GM19023 (cell line): ENCODE measurements at regions not wholly inside any gene's neighbourhood (a gene's known extent, or its start where the extent isn't known, plus 50 kb on each side); places are given as distances from the start of the nearest gene placed in this dataset.
A peak's percentile ranks its signal among the peaks of the same experiment; 100 is the strongest.

Experiments
- ATAC-seq: cut with Tn5 transposase; IDR thresholded peaks from one replicate; pipeline ENCODE4 v1.9.1; 2021; ENCODE audit warnings: mild to moderate bottlenecking, moderate library complexity; ENCODE audit not compliant: unreplicated experiment

DNA sequence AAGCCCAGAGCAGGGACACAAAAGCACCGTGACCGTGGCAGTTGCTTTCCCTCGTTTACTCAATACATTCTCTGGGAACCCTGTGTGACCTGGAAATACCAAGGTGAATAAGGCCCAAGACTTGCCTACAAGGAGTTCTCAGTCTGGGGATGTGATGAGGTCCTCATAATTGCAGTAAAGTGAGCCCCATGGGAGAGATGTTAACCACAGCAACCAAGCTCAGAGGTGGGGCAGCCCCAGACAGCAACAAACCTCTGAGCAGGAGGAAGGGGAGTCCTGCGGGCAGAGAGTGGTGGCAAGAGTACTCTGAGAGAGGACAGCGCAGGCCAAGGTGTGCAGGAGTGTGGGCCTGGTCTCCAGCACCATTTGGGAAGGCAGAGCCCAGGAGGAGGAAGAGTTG is 91.6 kb downstream of the TTC32 start:
- no peak for ATAC-seq

GRCh38 chr2:19809206-19809605 is 92.6 kb downstream of the TTC32 start:
- no peak for ATAC-seq

DNA sequence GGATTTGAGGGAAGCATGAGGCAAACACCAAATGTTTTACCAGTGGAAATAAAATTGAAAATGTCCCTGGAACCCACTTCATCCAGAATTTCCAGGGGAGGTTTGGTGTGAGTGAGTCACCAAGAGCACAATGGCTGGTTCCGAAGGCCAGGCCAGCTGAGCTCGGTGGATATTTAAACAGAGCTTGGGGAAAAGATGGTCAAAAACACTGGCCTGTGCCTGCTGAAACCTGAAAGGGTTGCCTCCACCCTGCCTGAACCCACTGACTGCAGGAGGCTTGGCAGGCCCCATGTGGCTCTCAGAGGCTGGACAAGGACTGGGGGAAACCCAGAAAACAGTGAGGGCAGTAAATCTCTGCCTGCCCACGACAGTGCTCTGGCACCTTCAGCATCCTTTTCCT is 93.9 kb downstream of the TTC32 start:
- ATAC-seq: no peak

GRCh38 chr2:19807346-19807745 is 94.4 kb downstream of the TTC32 start:
- ATAC-seq: no peak

- ATAC-seq: no peak
Observed at GRCh38 chr2:19806591-19806990, 95.2 kb downstream of the TTC32 start.

DNA sequence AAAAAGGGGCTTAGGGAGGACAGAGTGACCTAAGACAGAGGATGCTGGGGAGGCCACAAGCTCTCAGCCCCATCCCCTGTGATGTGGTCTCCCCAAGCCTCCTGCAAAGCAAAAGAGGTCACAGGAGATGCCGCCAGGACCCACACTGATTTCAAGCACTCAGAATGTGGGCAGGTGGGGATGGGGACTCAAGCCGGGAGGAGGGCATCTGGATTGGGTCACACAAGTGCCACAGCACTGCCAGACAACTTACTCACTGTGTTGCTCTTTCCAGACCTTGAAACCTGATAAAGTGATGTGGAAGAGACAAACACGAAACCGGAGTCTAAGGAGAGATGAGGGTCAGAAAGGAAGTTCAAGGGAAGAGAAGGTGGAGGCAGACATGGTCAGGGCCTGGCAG is 95.7 kb downstream of the TTC32 start:
- no peak for ATAC-seq

DNA sequence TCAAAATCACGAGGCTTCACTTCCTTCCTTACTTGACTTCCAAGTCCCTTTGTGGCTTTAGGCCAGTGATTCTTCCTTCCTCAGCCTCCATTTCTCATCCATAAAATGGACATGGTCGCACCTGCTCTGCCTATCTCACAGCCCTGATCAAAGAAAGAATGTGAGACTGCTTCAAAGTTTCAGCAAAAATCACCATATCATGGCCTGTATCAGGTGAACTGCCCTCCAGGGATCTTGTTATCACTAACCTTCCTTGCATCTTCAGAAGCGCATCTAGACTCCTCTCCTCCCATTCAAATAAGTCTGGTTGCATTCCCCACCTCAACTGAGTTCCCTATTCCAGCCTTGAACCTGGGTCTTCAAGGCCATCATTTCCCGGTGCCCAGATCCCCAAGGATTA is 96.5 kb downstream of the TTC32 start:
- ATAC-seq: no peak

DNA sequence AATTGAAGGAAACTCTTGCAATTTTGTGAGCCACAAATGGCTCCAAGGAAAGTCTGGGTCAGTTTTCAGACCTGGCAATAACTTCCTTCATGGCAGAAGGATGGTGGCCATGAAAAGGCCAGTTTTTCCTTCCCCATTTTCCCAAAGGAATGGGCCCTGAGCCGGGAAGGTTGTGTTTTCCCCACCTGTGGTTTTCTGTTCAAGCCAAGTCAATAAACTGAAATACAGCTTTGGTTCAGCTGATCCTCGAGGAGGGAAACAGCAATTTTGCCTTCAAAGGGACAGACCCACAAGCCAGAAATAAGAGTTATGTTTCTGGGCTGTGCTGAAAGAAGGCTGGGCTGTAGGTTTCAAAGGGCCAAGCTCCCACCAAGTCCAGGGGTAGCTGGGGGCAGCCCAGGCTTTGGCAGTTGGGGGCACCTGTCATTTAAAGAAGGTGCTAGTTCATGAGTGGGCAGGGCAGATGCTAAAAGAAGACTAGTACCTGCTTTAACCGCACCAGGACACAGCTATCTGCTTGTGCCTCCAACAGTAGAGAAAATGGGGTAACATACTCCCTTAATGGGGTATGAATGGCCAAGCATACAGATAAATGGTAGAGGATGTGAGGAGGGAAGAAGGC is 97.0 kb downstream of the TTC32 start:
- no peak for ATAC-seq

- ATAC-seq: no peak
Observed at GRCh38 chr2:19802086-19802841, 99.5 kb downstream of the TTC32 start.

- no peak for ATAC-seq
Observed at GRCh38 chr2:19801367-19802080, 100.3 kb downstream of the TTC32 start.

- ATAC-seq: no peak
Observed at GRCh38 chr2:19800796-19801195, 101.0 kb downstream of the TTC32 start.

- ATAC-seq: no peak
Observed at GRCh38 chr2:19799881-19800780, 101.7 kb downstream of the TTC32 start.

GRCh38 chr2:19797871-19798270 is 103.9 kb downstream of the TTC32 start:
- no peak for ATAC-seq

GRCh38 chr2:19797243-19797810 is 104.5 kb downstream of the TTC32 start:
- ATAC-seq: no peak

DNA sequence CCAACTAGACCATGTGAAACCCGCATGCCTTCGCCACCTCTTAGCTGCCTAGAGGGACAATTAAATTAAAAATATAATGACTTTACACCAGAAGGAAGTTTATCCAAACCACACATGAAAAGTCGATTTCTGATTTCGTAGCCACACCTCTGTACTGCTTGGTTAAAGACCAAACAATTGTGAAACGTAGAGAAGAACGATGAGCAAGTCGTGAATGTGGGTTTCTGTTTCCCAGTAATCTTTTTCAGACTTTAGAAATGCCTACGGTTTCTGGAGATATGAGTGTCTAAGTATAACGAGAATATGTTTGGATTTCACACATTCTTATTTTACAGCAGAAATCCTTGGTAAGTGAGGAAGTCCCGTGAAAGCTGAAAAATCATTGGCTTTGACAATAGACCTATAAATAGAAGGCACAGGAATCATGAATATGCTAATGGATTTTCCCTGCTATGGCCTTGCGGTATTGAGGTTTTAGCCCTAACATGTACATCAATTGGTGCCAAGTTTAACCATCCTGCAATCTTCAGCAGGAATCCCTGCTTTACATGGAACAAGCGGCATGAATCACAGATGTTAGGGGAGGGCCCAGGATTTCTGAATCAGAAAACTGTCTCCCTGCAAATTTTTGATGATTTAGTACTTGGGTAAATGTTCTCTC is 105.6 kb downstream of the TTC32 start:
- no peak for ATAC-seq

- ATAC-seq: no peak
Observed at GRCh38 chr2:19793132-19793750, 108.5 kb downstream of the TTC32 start.

DNA sequence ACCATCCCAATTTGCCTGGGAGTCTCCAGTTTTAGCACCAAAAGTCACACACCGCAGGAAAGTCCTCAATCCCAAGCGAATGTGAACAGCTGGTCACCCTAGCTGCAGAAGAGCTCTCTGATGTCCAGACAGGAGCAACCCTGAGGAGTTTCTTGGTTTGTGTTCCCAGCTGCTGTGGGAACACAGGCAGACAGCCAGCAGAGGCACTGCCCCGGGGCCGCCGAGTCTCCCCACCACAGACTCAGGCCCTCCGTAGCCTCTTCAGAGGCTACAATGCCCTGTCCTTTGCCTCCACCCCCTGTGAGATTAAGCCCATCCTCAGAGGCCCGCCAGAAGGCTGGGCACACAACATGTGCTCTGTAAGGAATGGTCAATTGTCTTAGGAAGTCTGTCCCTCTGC is 111.5 kb downstream of the TTC32 start:
- no peak for ATAC-seq

- ATAC-seq: no peak
Observed at GRCh38 chr2:19787134-19787533, 114.6 kb downstream of the TTC32 start.

DNA sequence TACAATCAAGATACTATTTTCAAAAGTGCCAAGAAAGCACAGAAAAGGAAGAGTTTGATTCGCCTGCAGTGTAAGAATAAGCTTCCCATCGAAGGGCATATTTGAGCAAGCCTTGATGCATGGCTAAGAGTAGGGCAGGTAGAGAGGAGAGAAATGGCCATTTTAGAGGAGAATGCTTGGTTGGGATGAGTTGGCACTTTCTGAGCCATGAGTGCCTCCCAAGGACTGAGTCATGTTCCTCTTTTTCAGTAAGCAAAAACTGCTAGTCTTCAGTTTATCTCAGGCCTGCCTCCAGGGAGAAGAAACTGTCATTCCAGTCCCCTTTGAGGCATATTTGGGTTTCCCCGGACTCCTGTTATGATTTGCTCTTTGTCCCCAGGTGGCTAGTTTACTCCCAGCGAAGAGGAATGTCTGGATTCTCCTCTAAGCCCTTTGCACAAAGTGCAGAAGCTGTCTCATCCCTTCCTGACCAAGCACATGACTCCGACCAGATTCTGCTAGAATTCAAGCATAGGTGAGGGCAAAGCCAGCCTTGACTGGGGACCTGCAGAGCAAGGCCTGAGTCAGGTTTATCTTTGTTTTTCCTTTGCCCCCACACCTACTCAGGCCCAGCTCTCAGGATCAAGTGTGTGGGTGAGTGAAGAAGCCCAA is 115.2 kb downstream of the TTC32 start:
- peak; percentile 60 for ATAC-seq
